HCT116 (cell line): ENCODE measurements at regions not wholly inside any gene's neighbourhood (a gene's known extent, or its start where the extent isn't known, plus 50 kb on each side); places are given as distances from the start of the nearest gene placed in this dataset.

Experiments used
- ATAC-seq: fragments of 200-7000 bp; cut with Tn5 transposase; 2 replicates; pipeline ENCODE4 v1.9.1; 2020; ENCODE audit warnings: mild to moderate bottlenecking, moderate library complexity
- BruUV-seq: library from RNA; stranded (reverse); fragments of 400-500 nt; replicated peaks from 2 replicates; lab custom pipeline; 2021; lab: Mats Ljungman, UMichigan
- CTCF ChIA-PET: fragments of 300-600 bp; sonication (Branson Sonifier 250); formaldehyde crosslinking; loops from one replicate; lab custom pipeline; 2021; ENCODE audit warnings: antibody characterized with exemption; lab: Charles Lee
- POLR2A ChIA-PET: fragments of 300-600, 350-600 bp; sonication (Branson Sonifier 250); formaldehyde crosslinking; loops from one replicate; lab custom pipeline; 2021; ENCODE audit warnings: antibody characterized with exemption; lab: Charles Lee
- RAD21 ChIA-PET, 2 experiments: fragments of 300-600 bp; sonication (Branson Sonifier 250); formaldehyde crosslinking; loops; one replicate each; lab custom pipeline; 2023; ENCODE audit warnings: low total read pairs in 2 of 2; ENCODE audit not compliant: uncharacterized antibody in 2 of 2, unreplicated experiment in 2 of 2, low non-redundant PET in 1 of 2; lab: Charles Lee
- DNase-seq: peaks from one replicate; pipeline ENCODE4 v3.0.0-alpha.2; 2010; ENCODE audit warnings: low read depth, low spot score
- H2AFZ ChIP-seq: fragments of 200-600 bp; shearing (Covaris generic), sonication (generic); 2 replicates; pipeline ENCODE4 v1.6.1; 2017; ENCODE audit warnings: low read depth, mixed run types, mixed read lengths, antibody characterized with exemption, low read length; ENCODE audit not compliant: poor library complexity, severe bottlenecking
- H3K27ac ChIP-seq: 2 replicates; pipeline ENCODE4 v1.5.1; 2012; ENCODE audit warnings: low read depth, low read length
- H3K27me3 ChIP-seq: fragments of 200-600 bp; sonication (generic); 2 replicates; pipeline ENCODE4 v1.6.1; 2016; ENCODE audit warnings: mixed run types, low read length, mixed read lengths; ENCODE audit not compliant: insufficient read depth
- H3K36me3 ChIP-seq, 2 experiments: fragments of 200-500 bp in 1 of 2; fragments of 200-600 bp in 1 of 2; sonication (Bioruptor generic) in 1 of 2; sonication (generic) in 1 of 2; 2 replicates each; pipeline versions ENCODE4 v1.5.1 to v1.6.1; 2014 to 2016; ENCODE audit warnings: low read length in 2 of 2, inconsistent platforms in 1 of 2, mixed read lengths in 1 of 2, mixed run types in 1 of 2; ENCODE audit not compliant: insufficient read depth in 2 of 2, control insufficient read depth in 1 of 2
- H3K4me1 ChIP-seq, 2 experiments: fragments of 200-600 bp in 1 of 2; sonication (generic) in 1 of 2; 2 replicates each; pipeline versions ENCODE4 v1.5.1 to v1.6.1; 2012 to 2017; ENCODE audit warnings: low read length in 2 of 2, inconsistent platforms in 1 of 2, mild to moderate bottlenecking in 1 of 2, mixed read lengths in 1 of 2, mixed run types in 1 of 2, moderate library complexity in 1 of 2; ENCODE audit not compliant: insufficient read depth in 2 of 2, control insufficient read depth in 1 of 2
- H3K4me2 ChIP-seq: fragments of 200-600 bp; sonication (generic); 2 replicates; pipeline ENCODE4 v1.6.1; 2017; ENCODE audit warnings: mixed run types, low read length, mixed read lengths
- H3K4me3 ChIP-seq, 2 experiments: fragments of 200-600 bp in 1 of 2; sonication (generic) in 1 of 2; replicated peaks in 1 of 2; 2 replicates each; pipeline ENCODE4 v1.5.1; 2011 to 2016; ENCODE audit warnings: low read length in 2 of 2, control low read depth in 1 of 2, low read depth in 1 of 2, mild to moderate bottlenecking in 1 of 2, mixed read lengths in 1 of 2, mixed run types in 1 of 2
- H3K79me2 ChIP-seq: fragments of 200-600 bp; sonication (generic); 2 replicates; pipeline ENCODE4 v1.6.1; 2017; ENCODE audit warnings: mild to moderate bottlenecking, mixed run types, low read length, moderate library complexity, mixed read lengths; ENCODE audit not compliant: insufficient read depth
- H3K9ac ChIP-seq: fragments of 200-600 bp; sonication (generic); 2 replicates; pipeline ENCODE4 v1.6.1; 2016; ENCODE audit warnings: low read length, mixed read lengths
- H3K9me2 ChIP-seq: fragments of 200-600 bp; sonication (generic), shearing (Covaris generic); 2 replicates; pipeline ENCODE4 v1.6.1; 2017; ENCODE audit warnings: mixed run types, mild to moderate bottlenecking, moderate library complexity; ENCODE audit not compliant: insufficient read depth
- H3K9me3 ChIP-seq, 2 experiments: fragments of 200-500 bp in 1 of 2; fragments of 200-600 bp in 1 of 2; sonication (Bioruptor generic) in 1 of 2; sonication (generic) in 1 of 2; 2 replicates each; pipeline ENCODE4 v1.6.1; 2014 to 2017; ENCODE audit warnings: low read length in 2 of 2, mixed read lengths in 2 of 2, inconsistent platforms in 1 of 2, low read depth in 1 of 2, mild to moderate bottlenecking in 1 of 2, mixed run types in 1 of 2, moderate library complexity in 1 of 2; ENCODE audit not compliant: control insufficient read depth in 1 of 2, insufficient read depth in 1 of 2
- H4K20me1 ChIP-seq: fragments of 200-600 bp; sonication (generic), shearing (Covaris generic); 2 replicates; pipeline ENCODE4 v1.6.1; 2017; ENCODE audit warnings: mixed run types, mild to moderate bottlenecking, moderate library complexity; ENCODE audit not compliant: insufficient read depth
- ELF1 ChIP-seq: IDR thresholded peaks from 2 replicates; pipeline ENCODE4 v1.6.1; 2012; ENCODE audit warnings: low read depth, borderline replicate concordance
- EZH2phosphoT487 ChIP-seq: fragments of 200-600 bp; IDR thresholded peaks from 2 replicates; pipeline ENCODE4 v1.6.1; 2018; ENCODE audit warnings: antibody characterized with exemption, borderline replicate concordance
- RAD21 ChIP-seq: IDR thresholded peaks from 2 replicates; pipeline ENCODE4 v1.6.1; 2012; ENCODE audit warnings: low read depth, mild to moderate bottlenecking
- SIN3A ChIP-seq: IDR thresholded peaks from 2 replicates; pipeline ENCODE4 v1.6.1; 2012; ENCODE audit warnings: low read depth
- SP1 ChIP-seq: IDR thresholded peaks from 2 replicates; pipeline ENCODE4 v1.6.1; 2012; ENCODE audit warnings: low read depth
- YY1 ChIP-seq: IDR thresholded peaks from 2 replicates; pipeline ENCODE4 v1.6.1; 2011; ENCODE audit warnings: low read length, low read depth, moderate library complexity, mild to moderate bottlenecking; ENCODE audit not compliant: insufficient replicate concordance; ENCODE audit errors: extremely low read depth
- ZNF274 ChIP-seq: fragments of 200-500 bp; sonication (Bioruptor generic); IDR thresholded peaks from 2 replicates; pipeline ENCODE4 v1.6.1; 2014; ENCODE audit warnings: mild to moderate bottlenecking, low read depth, low read length, inconsistent platforms
- intact Hi-C: fragments of 100-400 bp; cut with micrococcal nuclease; formaldehyde crosslinking; loops from 2 replicates; pipeline ENCODE4 v1.10.0; 2022
- TF ChIP-seq, protein P1 (sequence below): IDR thresholded peaks from 2 replicates; pipeline ENCODE4 v1.6.1; 2012; ENCODE audit warnings: low read depth

DNA sequence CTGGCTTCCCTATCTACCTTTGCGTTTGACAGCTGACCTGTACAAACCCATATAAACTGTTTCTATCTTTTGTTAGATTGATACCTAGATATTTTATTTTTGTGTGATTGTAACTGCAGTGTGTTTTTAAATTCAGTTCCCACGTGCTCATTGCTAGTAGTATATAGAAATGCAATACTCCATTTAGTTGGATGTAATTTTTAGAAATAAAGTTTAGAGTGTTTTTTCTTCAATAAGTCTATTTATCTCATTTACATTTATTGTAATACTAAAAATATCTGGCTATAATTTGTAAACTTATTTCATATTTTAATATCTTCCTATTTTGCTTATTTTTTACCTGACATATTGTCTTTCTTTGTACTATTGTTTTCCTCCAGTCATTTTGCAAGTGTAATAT, 329.7 kb upstream of the ADARB2 start:
- ChIA-PET POLR2A (no interaction called here), CTCF (no interaction called here), RAD21 (no interaction called here)
- ATAC-seq (no peak), DNase-seq (no peak)
- Histone ChIP-seq H3K4me3 (no peak overlapping the region), H2AFZ (no peak overlapping the region), H3K27ac (no peak overlapping the region), H3K4me1 (no peaks in the 10 kb centered on the region), H3K9ac (no peak overlapping the region), H4K20me1 (no peaks in the 10 kb centered on the region), H3K36me3 (no peaks in the 10 kb centered on the region), H3K9me2 (no peaks in the 10 kb centered on the region), H3K9me3 (peaks cover 0 to under 1% of the 10 kb centered on the region in 2 experiments; a peak in 2 of 4 replicates), H3K4me2 (no peak overlapping the region), H3K27me3 (no peaks in the 10 kb centered on the region), H3K79me2 (no peaks in the 10 kb centered on the region)
- no TSS peak for BruUV-seq
- TF ChIP-seq EZH2phosphoT487 (no peak), RAD21 (no peak), ELF1 (no peak), SIN3A (no peak), YY1 (no peak), SP1 (no peak), ZNF274 (no peak)
- TF ChIP-seq, protein P1, sequence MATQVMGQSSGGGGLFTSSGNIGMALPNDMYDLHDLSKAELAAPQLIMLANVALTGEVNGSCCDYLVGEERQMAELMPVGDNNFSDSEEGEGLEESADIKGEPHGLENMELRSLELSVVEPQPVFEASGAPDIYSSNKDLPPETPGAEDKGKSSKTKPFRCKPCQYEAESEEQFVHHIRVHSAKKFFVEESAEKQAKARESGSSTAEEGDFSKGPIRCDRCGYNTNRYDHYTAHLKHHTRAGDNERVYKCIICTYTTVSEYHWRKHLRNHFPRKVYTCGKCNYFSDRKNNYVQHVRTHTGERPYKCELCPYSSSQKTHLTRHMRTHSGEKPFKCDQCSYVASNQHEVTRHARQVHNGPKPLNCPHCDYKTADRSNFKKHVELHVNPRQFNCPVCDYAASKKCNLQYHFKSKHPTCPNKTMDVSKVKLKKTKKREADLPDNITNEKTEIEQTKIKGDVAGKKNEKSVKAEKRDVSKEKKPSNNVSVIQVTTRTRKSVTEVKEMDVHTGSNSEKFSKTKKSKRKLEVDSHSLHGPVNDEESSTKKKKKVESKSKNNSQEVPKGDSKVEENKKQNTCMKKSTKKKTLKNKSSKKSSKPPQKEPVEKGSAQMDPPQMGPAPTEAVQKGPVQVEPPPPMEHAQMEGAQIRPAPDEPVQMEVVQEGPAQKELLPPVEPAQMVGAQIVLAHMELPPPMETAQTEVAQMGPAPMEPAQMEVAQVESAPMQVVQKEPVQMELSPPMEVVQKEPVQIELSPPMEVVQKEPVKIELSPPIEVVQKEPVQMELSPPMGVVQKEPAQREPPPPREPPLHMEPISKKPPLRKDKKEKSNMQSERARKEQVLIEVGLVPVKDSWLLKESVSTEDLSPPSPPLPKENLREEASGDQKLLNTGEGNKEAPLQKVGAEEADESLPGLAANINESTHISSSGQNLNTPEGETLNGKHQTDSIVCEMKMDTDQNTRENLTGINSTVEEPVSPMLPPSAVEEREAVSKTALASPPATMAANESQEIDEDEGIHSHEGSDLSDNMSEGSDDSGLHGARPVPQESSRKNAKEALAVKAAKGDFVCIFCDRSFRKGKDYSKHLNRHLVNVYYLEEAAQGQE = no peak
- intact Hi-C loops = no loop called here
